ENCODE measurements at regions not wholly inside any gene's neighbourhood (a gene's known extent, or its start where the extent isn't known, plus 50 kb on each side); places are given as distances from the start of the nearest gene placed in this dataset.

DNA sequence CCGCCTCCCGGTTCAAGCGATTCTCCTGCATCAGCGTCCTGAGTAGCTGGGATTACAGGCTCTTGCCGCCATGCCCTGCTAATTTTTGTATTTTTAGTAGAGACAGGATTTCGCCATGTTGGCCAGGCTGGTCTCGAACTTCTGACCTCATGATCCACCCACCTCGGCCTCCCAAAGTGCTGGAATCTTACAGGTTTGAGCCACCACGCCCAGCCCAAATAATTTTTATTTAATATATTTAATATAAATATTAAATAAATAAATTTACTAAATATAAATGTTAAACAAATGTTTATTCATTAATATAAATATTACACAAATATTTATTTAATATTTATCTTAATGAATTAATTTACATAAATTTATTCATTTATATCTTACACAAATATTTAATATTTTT, 120.2 kb downstream of the SHOX start:
- Histone ChIP-seq H4K8ac (ENCODE audit: low read depth, low read length) (no peak overlapping the region), H3K27ac (replicated peaks; ENCODE audit: low read length) (no peak overlapping the region), H3K9me3 (replicated peaks in 1 of 2; ENCODE audit: control insufficient read depth in 2 of 2, insufficient read depth in 1 of 2, low read depth in 1 of 2, low read length in 2 of 2) (no peaks in the 10 kb centered on the region), H3K4me3 (ENCODE audit: low read length in 2 of 2) (no peak overlapping the region), H4K91ac (ENCODE audit: low read depth, low read length, poor library complexity) (no peak overlapping the region), H2BK15ac (ENCODE audit: low read length) (no peak overlapping the region), H3K4me2 (ENCODE audit: insufficient read depth, low read length, poor library complexity, severe bottlenecking) (no peak overlapping the region), H3K79me1 (ENCODE audit: low read depth, low read length) (no peaks in the 10 kb centered on the region), H3K4me1 (ENCODE audit: control insufficient read depth in 2 of 2, insufficient read depth in 1 of 2, low read depth in 1 of 2, low read length in 2 of 2) (no peaks in the 10 kb centered on the region), H3K4ac (ENCODE audit: low read length) (no peak overlapping the region), H2BK5ac (ENCODE audit: low read length) (no peak overlapping the region), H3K9ac (ENCODE audit: low read depth, low read length, poor library complexity) (no peak overlapping the region), H3K23ac (ENCODE audit: low read depth, low read length, poor library complexity) (no peak overlapping the region), H2AK5ac (ENCODE audit: low read depth, low read length) (no peak overlapping the region), H3K27me3 (ENCODE audit: control insufficient read depth in 3 of 3, insufficient read depth in 3 of 3, low read depth in 1 of 3, low read length in 3 of 3) (no peaks in the 10 kb centered on the region), H3K36me3 (replicated peaks in 1 of 2; ENCODE audit: control insufficient read depth in 2 of 2, insufficient read depth in 2 of 2, low read length in 2 of 2) (no peaks in the 10 kb centered on the region), H3K14ac (ENCODE audit: low read length) (no peak overlapping the region), H3K18ac (ENCODE audit: low read length) (no peak overlapping the region), H2BK12ac (ENCODE audit: low read length) (no peak overlapping the region), H2BK120ac (ENCODE audit: low read depth, low read length) (no peak overlapping the region), H2AFZ (ENCODE audit: low read length) (no peak overlapping the region)
- no peak for DNase-seq (ENCODE audit: low spot score)
- no CpG with 5 or more reads among the region's 9 CpGs for WGBS, 2 donors (ENCODE audit: extremely low coverage in 2 of 2, insufficient read length in 2 of 2, insufficient replicate concordance in 1 of 2)

DNA sequence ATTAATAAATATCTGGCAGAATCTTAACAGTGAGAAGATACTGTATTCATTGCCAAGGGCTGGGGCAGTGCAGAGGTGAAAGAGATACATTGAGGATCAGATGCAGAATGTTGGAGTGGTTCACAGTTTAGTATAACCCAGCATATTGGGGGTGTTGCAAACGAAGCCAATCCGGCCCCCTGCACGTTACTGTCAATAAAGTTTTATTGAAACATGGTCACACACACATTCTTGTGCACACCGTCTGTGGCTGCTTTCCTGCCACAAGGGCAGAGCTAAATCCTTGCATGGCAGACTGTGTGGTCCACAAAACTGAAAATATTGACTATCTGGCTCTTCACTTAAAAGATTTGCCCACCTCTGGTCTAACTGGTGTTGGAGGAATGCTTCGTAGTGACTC, 119.7 kb downstream of the SHOX start:
- Histone ChIP-seq H3K79me1 (ENCODE audit: low read depth, low read length) (no peaks in the 10 kb centered on the region), H3K23ac (ENCODE audit: low read depth, low read length, poor library complexity) (no peak overlapping the region), H3K9ac (ENCODE audit: low read depth, low read length, poor library complexity) (no peak overlapping the region), H2BK15ac (ENCODE audit: low read length) (no peak overlapping the region), H3K9me3 (replicated peaks in 1 of 2; ENCODE audit: control insufficient read depth in 2 of 2, insufficient read depth in 1 of 2, low read depth in 1 of 2, low read length in 2 of 2) (no peaks in the 10 kb centered on the region), H3K27ac (replicated peaks; ENCODE audit: low read length) (no peak overlapping the region), H4K8ac (ENCODE audit: low read depth, low read length) (no peak overlapping the region), H3K4me3 (ENCODE audit: low read length in 2 of 2) (no peak overlapping the region), H3K4me1 (ENCODE audit: control insufficient read depth in 2 of 2, insufficient read depth in 1 of 2, low read depth in 1 of 2, low read length in 2 of 2) (no peaks in the 10 kb centered on the region), H3K18ac (ENCODE audit: low read length) (no peak overlapping the region), H3K27me3 (ENCODE audit: control insufficient read depth in 3 of 3, insufficient read depth in 3 of 3, low read depth in 1 of 3, low read length in 3 of 3) (no peaks in the 10 kb centered on the region), H3K14ac (ENCODE audit: low read length) (no peak overlapping the region), H3K4me2 (ENCODE audit: insufficient read depth, low read length, poor library complexity, severe bottlenecking) (no peak overlapping the region), H2BK120ac (ENCODE audit: low read depth, low read length) (no peak overlapping the region), H2AFZ (ENCODE audit: low read length) (no peak overlapping the region), H2BK12ac (ENCODE audit: low read length) (no peak overlapping the region), H4K91ac (ENCODE audit: low read depth, low read length, poor library complexity) (no peak overlapping the region), H3K36me3 (replicated peaks in 1 of 2; ENCODE audit: control insufficient read depth in 2 of 2, insufficient read depth in 2 of 2, low read length in 2 of 2) (no peaks in the 10 kb centered on the region), H2AK5ac (ENCODE audit: low read depth, low read length) (no peak overlapping the region), H3K4ac (ENCODE audit: low read length) (no peak overlapping the region), H2BK5ac (ENCODE audit: low read length) (no peak overlapping the region)
- no peak for DNase-seq (ENCODE audit: low spot score)
- WGBS, 2 donors (ENCODE audit: extremely low coverage in 2 of 2, insufficient read length in 2 of 2, insufficient replicate concordance in 1 of 2) = no CpG with 5 or more reads among the region's 5 CpGs

DNA sequence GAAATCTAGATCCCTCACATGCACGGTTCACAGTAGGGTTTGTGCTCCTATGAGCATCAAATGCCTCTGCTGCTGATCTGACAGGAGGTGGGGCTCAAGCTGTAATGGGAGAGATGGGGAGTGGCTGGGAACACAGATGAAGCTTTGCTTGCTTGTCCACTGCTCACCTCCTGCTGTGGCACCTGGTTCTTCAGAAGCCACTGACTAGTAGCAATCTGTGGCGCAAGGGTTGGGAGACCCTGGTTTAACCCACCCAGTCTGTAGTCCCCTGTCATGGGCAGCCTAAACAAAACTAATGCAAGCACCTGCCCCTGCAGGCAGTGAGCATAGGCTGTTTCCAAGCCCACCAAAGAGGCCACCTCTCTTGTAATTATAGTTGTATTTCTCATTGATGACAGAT, 116.6 kb downstream of the SHOX start:
- H3K27me3 ChIP-seq (ENCODE audit: control insufficient read depth in 3 of 3, insufficient read depth in 3 of 3, low read depth in 1 of 3, low read length in 3 of 3) = no peaks in the 10 kb centered on the region
- no peak overlapping the region for H3K9ac ChIP-seq (ENCODE audit: low read depth, low read length, poor library complexity)
- H2BK5ac ChIP-seq (ENCODE audit: low read length) = no peak overlapping the region
- H3K18ac ChIP-seq (ENCODE audit: low read length) = no peak overlapping the region
- H4K91ac ChIP-seq (ENCODE audit: low read depth, low read length, poor library complexity) = no peak overlapping the region
- no peak overlapping the region for H2BK120ac ChIP-seq (ENCODE audit: low read depth, low read length)
- H3K4me1 ChIP-seq (ENCODE audit: control insufficient read depth in 2 of 2, insufficient read depth in 1 of 2, low read depth in 1 of 2, low read length in 2 of 2) = no peaks in the 10 kb centered on the region
- WGBS, 2 donors (ENCODE audit: extremely low coverage in 2 of 2, insufficient read length in 2 of 2, insufficient replicate concordance in 1 of 2) = no CpG with 5 or more reads among the region's 2 CpGs
- no peak overlapping the region for H3K4me2 ChIP-seq (ENCODE audit: insufficient read depth, low read length, poor library complexity, severe bottlenecking)
- no peaks in the 10 kb centered on the region for H3K36me3 ChIP-seq (replicated peaks in 1 of 2; ENCODE audit: control insufficient read depth in 2 of 2, insufficient read depth in 2 of 2, low read length in 2 of 2)
- no peaks in the 10 kb centered on the region for H3K9me3 ChIP-seq (replicated peaks in 1 of 2; ENCODE audit: control insufficient read depth in 2 of 2, insufficient read depth in 1 of 2, low read depth in 1 of 2, low read length in 2 of 2)
- H3K14ac ChIP-seq (ENCODE audit: low read length) = no peak overlapping the region
- no peak overlapping the region for H2BK15ac ChIP-seq (ENCODE audit: low read length)
- H2AK5ac ChIP-seq (ENCODE audit: low read depth, low read length) = no peak overlapping the region
- H4K8ac ChIP-seq (ENCODE audit: low read depth, low read length) = no peak overlapping the region
- no peak overlapping the region for H2BK12ac ChIP-seq (ENCODE audit: low read length)
- H3K4me3 ChIP-seq (ENCODE audit: low read length in 2 of 2) = no peak overlapping the region
- no peak overlapping the region for H3K4ac ChIP-seq (ENCODE audit: low read length)
- DNase-seq (ENCODE audit: low spot score) = no peak
- H2AFZ ChIP-seq (ENCODE audit: low read length) = no peak overlapping the region
- H3K79me1 ChIP-seq (ENCODE audit: low read depth, low read length) = no peaks in the 10 kb centered on the region
- no peak overlapping the region for H3K27ac ChIP-seq (replicated peaks; ENCODE audit: low read length)
- no peak overlapping the region for H3K23ac ChIP-seq (ENCODE audit: low read depth, low read length, poor library complexity)

DNA sequence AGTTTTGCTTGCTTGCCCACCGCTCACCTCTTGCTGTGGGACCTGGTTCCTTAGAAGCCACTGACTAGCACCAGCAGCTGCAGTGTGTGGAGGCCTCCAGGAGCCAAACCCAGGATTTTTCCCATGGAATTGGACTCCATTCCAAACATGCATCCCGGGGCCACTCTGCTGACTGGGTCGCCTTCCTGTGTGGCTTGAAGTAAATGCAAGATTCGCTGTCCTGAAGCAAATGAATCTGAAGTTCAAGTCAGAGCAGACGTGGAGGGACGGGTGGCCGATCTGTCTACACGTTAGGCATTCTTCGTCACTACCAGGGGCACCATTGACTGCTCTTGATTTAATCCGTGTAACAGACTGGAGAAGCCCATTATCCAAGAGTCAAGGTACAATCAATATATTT, 109.0 kb downstream of the SHOX start:
- H3K4me2 ChIP-seq (ENCODE audit: insufficient read depth, low read length, poor library complexity, severe bottlenecking) = no peak overlapping the region
- H4K8ac ChIP-seq (ENCODE audit: low read depth, low read length) = no peak overlapping the region
- no peak overlapping the region for H2BK120ac ChIP-seq (ENCODE audit: low read depth, low read length)
- H2BK5ac ChIP-seq (ENCODE audit: low read length) = no peak overlapping the region
- H2AFZ ChIP-seq (ENCODE audit: low read length) = no peak overlapping the region
- no peak overlapping the region for H2AK5ac ChIP-seq (ENCODE audit: low read depth, low read length)
- H3K4me1 ChIP-seq (ENCODE audit: control insufficient read depth in 2 of 2, insufficient read depth in 1 of 2, low read depth in 1 of 2, low read length in 2 of 2) = no peaks in the 10 kb centered on the region
- no peak overlapping the region for H2BK12ac ChIP-seq (ENCODE audit: low read length)
- H3K23ac ChIP-seq (ENCODE audit: low read depth, low read length, poor library complexity) = no peak overlapping the region
- H3K4ac ChIP-seq (ENCODE audit: low read length) = no peak overlapping the region
- no peak overlapping the region for H3K18ac ChIP-seq (ENCODE audit: low read length)
- no peak overlapping the region for H2BK15ac ChIP-seq (ENCODE audit: low read length)
- H3K14ac ChIP-seq (ENCODE audit: low read length) = no peak overlapping the region
- DNase-seq (ENCODE audit: low spot score) = no peak
- H3K79me1 ChIP-seq (ENCODE audit: low read depth, low read length) = no peaks in the 10 kb centered on the region
- no peak overlapping the region for H3K9ac ChIP-seq (ENCODE audit: low read depth, low read length, poor library complexity)
- no peaks in the 10 kb centered on the region for H3K9me3 ChIP-seq (replicated peaks in 1 of 2; ENCODE audit: control insufficient read depth in 2 of 2, insufficient read depth in 1 of 2, low read depth in 1 of 2, low read length in 2 of 2)
- H3K27ac ChIP-seq (replicated peaks; ENCODE audit: low read length) = no peak overlapping the region
- no peak overlapping the region for H4K91ac ChIP-seq (ENCODE audit: low read depth, low read length, poor library complexity)
- WGBS, 2 donors (ENCODE audit: extremely low coverage in 2 of 2, insufficient read length in 2 of 2, insufficient replicate concordance in 1 of 2) = no CpG with 5 or more reads among the region's 10 CpGs
- H3K36me3 ChIP-seq (replicated peaks in 1 of 2; ENCODE audit: control insufficient read depth in 2 of 2, insufficient read depth in 2 of 2, low read length in 2 of 2) = no peaks in the 10 kb centered on the region
- no peaks in the 10 kb centered on the region for H3K27me3 ChIP-seq (ENCODE audit: control insufficient read depth in 3 of 3, insufficient read depth in 3 of 3, low read depth in 1 of 3, low read length in 3 of 3)
- H3K4me3 ChIP-seq (ENCODE audit: low read length in 2 of 2) = no peak overlapping the region
